Upper lobe of left lung (tissue), 4 donors: ENCODE measurements at regions not wholly inside any gene's neighbourhood (a gene's known extent, or its start where the extent isn't known, plus 50 kb on each side); places are given as distances from the start of the nearest gene placed in this dataset.

Source experiments
- CTCF ChIP-seq, 6 experiments: fragments of 450-650 bp in 4 of 6; fragments of 200-600 bp in 2 of 6; sonication (generic) in 2 of 6; IDR thresholded peaks; one replicate each; pipeline ENCODE4 v1.5.1; 2016 to 2019; ENCODE audit warnings: antibody characterized with exemption in 6 of 6
- EP300 ChIP-seq, 4 donors: sonication (generic); formaldehyde crosslinking; IDR thresholded peaks; one replicate each; pipeline ENCODE4 v1.5.1; 2017; ENCODE audit warnings: antibody characterized with exemption in 4 of 4, control low read depth in 2 of 4
- POLR2A ChIP-seq, 4 donors: fragments of 450-650 bp; IDR thresholded peaks; one replicate each; pipeline ENCODE4 v1.5.1; 2016 to 2017; ENCODE audit warnings: antibody characterized with exemption in 4 of 4, mild to moderate bottlenecking in 2 of 4
- POLR2AphosphoS5 ChIP-seq, 2 donors: sonication (generic); formaldehyde crosslinking; IDR thresholded peaks; one replicate each; pipeline ENCODE4 v1.5.1; 2017; ENCODE audit warnings: antibody characterized with exemption in 2 of 2

- TF ChIP-seq EP300 (IDR thresholded peaks at IDR 0.05) (no peak), CTCF (IDR thresholded peaks at IDR 0.05) (no peak), POLR2A (IDR thresholded peaks at IDR 0.05) (no peak), POLR2AphosphoS5 (IDR thresholded peaks at IDR 0.05) (no peak)
Measured at GRCh38 chr7:39832519-39833085, 117.5 kb upstream of the CDK13 start.
